Activated CD4-positive, alpha-beta T cell treated with anti-CD3 and anti-CD28 coated beads for 24 hours (primary cell): ENCODE measurements at regions not wholly inside any gene's neighbourhood (a gene's known extent, or its start where the extent isn't known, plus 50 kb on each side); places are given as distances from the start of the nearest gene placed in this dataset.

Experiments used
- DNase-seq, 2 donors: peaks; one replicate each; pipeline ENCODE4 v3.0.0-alpha.2; 2020; ENCODE audit warnings: low read depth in 2 of 2

DNA sequence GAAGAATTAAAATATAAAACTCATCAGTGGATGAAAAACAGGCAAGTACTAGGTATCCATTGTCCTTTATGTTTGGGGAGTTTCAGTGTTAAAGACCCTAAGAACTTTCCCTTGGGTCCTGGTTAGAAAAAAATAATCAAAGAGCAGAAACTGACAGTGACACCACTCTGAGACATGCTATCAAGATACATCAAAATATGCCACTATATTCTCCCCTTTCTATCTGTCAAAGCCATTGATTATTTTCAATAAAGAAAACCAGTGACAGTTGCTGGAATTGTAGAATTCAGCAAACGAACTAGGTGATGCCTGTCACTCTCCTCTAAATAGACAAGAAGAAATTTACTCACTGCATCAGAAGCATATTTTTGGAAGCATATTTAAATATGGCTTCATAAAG lies 496.7 kb upstream of the CFAP20DC start:
- no peak for DNase-seq

DNA sequence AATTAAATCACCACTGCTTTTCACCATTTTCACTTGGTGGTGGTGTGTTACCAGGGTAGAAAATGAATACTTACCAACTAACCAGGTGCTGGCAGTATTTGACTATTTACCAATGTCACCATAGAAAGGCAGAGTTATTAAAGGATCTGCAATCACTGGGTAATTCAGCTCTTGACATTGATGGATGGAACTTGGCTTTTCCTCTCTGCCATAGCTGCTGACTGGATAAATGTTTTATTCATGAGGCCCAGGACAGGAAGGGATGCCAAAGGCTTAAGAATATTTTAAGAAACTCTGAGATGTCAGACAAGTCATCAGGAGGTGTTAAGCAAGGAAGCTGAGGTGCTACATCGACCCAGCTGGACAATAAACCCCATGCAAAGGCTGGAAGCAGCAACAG lies 495.5 kb upstream of the CFAP20DC start:
- no peak for DNase-seq

DNA sequence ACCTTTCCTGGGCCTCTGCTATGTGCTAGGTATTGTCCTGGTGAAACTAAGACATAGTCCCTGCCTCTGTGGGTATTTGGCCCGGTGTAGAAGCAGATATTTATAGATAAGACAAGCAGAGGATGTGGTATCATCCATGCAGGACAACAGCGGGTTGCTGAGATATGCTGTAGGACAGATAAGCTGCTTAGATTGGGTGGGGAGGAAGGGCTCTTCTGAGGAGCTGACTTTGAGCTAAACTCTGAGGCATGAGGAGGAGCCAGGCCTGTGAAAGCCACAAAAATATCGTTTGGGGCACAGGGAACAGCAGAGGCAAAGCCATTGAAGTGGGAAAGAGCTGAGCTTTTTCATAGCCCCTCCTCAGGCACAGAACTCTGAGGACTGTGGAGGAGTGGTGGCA lies 492.5 kb upstream of the CFAP20DC start:
- DNase-seq, result no peak

DNA sequence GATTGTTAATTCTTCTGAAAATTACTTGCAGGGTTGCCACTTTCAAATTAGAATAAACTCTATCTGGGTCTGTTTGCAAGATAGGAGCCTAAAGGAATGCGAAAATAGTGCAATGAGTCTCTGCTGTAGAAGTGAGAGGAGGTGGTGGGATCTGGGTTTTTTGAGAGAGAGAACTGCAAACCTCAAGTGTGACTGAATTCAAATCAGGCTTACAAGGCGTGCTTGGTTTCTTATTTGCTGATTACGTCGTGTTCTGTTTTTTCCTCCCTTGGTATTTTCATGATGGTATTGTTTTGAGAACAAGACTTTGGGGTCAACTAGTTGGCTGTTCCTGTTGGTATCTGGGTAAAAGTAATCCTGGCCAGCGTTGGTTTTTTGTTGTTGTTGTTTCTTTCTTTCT lies 490.9 kb upstream of the CFAP20DC start:
- DNase-seq, result no peak

DNA sequence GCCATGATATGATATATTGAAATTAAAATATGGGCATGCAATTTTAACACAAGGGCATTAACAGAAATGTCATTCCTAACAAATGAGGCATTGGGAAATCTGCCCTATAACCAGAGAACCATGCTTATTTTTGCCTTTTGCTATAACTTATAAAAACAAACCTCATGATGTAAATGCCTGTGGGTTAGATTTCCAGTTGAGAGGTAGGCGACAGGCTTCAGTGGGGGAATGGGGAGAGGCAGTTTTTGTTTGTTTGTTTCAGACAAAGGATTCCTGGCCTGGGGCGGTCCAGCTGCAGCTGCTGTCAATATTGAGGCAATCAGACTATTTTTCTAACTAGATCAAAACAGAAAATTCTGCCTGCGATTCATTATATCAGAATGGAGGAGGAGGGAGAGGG lies 490.4 kb upstream of the CFAP20DC start:
- no peak for DNase-seq

DNA sequence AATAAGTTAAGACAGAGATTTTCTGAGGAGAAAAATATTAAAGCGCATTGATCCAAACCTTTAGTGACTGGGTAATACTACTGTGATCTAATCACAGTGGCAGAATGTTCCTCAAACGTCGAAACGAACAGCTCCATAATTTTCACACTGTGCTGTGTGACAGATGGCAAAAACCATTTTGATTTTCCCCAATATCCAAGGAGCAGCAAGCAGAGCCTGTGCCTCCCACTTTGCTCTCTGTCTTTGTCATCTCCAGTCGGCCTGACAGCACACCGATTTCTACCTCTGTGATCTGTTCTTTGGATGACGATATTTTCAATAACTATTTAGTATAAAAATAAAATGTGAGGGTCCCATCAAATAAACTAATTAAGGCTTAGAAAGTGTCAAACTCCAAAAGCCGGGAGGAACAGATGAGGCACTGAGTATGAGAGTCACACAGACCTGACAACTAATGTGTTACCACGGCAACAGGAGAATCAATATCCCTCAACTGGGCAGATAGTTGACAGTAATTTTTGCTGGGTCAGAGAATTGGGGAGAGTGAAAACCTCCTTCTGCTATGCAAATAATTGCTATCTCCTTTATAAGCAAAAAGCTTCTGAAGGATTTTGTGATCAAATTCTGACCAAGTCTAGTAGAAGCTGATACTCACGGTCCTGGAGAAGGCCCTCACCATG lies 489.1 kb upstream of the CFAP20DC start:
- no peak for DNase-seq

DNA sequence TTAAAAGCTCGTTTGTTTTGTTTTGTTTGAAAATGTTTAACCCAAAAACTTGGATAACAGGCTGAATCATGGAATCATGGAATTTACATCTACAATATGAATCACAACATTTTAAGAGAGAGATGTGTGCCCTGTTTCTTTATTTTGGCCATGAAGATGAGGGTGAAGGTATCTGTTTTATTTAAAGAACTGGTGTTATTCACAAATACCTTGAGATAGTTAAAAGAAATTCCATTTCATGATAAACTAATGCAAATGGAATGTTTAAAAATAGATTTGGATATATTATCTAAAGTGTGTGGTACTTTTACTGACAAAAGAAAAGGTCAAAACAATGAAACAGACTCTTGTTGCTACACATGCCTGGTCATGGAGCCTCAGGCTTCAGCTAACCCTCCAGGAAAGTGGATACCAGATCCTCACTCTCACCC lies 486.0 kb upstream of the CFAP20DC start:
- DNase-seq, result no peak

DNA sequence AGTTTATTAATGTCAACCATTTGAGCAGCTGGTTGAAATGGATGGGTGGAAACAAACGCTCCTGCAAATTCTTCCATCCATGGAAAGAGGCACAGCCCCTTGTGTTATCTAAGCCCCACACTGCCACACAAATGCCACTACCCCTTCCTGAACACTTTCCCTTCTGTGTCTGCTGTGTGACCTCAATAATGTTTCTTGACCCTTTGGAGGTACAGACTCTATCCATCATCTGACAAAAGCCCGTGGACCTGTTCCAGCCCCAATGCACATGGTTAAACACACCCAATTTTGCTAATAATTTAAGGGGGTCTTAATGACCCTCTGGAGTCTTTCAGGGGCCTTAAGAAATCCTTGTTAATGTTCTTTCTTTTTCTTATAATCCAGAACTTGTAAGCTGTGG lies 482.2 kb upstream of the CFAP20DC start:
- no peak for DNase-seq

DNA sequence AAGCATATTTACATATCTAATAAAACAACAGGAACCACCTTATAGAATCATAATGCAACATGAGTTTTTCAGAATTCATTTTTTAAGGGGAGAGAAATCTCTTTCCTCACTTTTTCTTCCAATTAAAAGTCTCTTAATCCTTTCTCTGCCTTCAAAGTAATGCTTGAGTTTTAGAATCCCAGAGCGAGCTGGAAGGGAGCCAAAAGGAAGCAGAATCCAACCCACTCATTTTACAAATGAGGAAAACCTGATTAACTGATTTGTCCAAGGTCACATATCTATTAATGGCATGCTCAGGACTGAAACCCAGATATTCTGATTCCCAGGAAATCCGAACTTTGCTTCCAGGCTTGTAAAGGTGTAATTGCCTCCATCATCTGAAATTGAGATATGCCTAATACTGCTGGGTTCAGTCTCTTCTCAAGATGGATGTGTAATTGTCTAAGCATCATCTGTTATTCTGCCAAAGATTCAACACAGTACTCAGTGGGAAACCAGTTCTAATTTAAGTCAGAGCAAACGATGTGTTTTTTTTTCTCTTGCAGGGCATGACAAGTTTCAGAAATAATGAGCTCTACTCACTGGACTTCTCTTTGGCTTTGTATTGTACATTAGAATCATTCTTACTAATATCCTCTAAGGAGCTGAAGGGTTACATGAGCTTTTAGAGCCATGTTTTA lies 481.4 kb upstream of the CFAP20DC start:
- no peak for DNase-seq

DNA sequence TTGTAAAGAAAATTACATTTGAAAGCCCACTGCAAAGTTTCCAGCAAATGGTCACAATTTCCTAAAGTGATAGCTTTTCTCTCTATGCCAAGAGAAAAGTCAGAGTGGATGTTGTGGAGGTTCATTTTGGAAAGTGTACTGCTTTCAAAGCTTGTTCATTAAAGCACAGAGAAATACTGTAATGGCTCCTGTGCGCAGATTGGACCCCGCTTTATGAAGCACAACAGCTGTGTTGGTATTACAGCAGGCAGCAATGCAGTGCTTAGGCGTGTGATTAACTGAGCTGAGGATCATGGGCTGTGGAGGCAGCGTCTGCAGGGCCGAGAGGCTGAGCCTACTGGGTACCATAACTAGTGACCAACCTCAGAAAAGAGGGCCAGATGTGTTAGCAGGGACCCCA lies 478.4 kb upstream of the CFAP20DC start:
- no peak for DNase-seq

DNA sequence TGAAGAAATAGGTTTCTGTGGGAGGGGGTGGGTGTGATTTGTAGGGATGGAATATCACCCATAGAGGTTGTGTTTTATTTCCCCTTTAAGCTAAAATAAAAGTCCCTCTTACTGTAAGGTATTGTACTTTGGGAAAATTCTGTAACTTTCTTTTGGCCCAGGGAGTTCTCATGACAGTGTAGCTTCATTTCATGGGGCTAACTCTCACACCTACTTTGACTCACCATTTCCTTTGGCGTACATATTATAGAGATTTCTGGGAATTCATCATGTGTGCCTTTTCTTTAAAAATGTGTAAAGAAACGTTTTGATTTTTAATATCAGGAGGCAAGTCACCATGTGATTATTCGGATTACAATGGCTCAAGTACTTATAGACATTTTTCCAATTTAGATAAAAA lies 477.7 kb upstream of the CFAP20DC start:
- DNase-seq, result no peak

DNA sequence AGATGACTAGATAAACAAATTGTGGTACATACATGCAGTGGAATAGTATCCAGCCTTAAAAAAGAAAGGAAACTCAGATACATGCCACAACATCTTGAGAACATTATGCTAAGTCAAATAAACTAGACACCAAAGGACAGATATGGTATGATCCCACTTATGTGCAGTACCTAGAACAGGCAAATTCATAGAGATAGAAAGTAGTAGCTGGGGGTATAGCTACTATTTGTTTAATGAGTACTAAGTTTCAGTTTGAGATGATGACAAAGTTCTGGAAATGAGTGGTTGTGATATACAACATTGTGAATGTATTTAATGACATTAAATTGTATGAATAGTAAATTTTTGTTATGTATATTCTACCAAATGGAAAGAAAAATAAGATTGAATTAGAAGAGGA lies 477.2 kb upstream of the CFAP20DC start:
- DNase-seq, result no peak

DNA sequence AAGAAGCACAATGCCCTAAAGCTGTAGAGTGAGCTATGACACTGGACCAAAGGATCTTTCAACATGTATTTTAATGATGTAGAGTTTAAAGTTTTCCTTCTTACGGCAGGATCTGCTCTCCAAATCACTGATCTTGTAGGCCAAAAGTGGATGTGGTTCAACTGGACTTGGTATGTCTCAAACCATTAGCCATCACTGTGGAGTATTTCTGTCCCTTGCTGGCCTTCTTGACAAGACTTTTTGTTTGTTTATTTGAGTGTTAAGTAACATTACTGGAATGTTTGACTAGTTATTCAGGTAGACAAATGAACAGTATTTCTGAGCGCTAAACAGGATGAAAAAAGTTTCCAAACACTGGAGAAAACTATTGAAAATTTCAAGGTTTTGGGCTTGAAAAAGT lies 472.7 kb upstream of the CFAP20DC start:
- DNase-seq, result no peak

DNA sequence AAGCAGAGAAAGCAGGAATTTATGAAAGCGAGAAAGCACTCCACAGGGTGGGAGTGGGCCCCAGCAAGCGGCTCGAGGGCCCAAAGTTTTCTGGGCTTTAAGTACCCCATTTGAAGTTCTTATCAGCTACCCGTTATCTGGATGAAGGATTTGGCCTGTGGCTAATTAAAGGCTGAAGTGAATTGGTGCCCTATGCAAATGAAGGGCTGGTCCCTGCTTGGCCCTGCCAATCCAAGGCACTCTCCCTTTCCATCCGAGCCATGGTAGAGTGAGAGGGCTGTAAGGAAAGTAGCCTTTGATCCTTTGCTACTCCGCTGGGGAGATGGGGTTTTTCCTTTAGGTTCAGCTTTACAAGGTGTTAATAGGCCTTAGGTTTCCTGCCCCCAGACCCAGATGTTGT lies 469.3 kb upstream of the CFAP20DC start:
- DNase-seq, result no peak

DNA sequence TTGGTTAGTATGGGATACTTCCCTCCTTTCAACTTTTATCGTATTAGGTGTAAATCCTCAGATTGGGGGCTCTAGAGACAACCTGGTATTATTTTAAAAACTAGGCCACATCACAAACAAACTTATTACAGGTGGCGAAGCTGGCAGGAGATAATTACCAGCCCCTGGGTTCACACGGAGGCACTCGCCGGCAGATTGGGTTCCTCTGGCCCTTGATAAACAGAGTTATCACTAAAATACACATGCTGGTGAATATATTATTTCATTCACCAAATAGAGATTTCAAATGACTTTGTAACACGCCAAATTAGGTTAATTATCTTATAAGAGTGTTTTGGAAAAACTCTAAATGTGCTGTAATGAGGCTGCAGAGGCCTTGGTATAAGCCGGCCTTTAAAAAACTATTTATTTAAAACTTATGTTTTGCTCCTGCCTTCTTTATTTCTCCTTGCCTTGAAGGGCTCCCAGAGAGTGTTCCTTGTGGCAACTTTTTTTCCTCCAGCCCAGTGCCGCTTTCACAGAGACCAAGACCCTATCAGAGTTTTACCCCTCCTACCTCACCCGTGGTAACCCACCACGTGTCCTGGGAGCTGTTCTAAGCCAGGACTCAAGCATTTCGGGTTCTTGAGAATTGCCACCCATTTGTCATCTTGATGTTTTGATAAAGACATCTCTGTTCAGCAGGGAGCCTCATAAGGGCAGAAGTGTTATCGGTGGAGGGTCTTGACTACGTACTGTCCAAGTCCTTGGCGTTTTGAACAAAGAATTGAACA lies 468.6 kb upstream of the CFAP20DC start:
- no peak for DNase-seq

DNA sequence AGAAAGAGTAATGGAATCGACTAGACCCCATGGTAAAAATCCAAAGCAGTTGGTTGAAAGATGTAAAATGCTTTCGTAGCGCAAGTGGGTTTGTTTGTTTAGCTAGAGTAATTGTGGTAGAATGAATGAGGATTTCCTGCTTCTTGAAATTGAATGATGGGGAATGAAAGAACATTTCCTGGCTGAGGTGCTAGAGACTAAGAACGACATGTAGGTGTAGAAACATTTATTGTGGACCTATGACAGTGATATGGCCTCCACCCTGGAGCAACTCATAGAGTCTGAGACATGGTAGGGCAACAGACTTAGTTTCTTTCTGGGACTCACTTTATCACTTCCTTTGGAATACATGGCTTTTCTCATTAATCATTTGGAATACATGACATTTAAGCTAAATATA lies 467.6 kb upstream of the CFAP20DC start:
- DNase-seq, result no peak

DNA sequence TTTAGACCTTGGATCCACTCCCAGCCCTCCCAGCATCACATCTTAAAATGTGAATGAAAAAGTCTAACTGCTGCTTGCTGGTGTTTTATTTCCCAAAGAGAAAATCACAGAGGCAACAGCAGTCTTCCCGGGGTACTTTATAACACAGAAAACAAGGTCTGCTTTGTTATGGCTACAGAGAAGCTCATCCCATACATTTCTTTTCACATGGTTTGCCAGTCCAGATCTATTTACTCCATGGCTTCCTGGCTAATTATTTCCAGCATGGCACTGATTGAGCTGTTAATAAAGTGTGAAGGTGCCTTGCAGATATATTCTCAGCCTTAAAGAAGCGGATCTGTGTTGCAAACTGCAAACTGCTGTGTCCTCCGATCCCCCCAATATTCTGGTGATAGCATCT lies 466.1 kb upstream of the CFAP20DC start:
- no peak for DNase-seq

DNA sequence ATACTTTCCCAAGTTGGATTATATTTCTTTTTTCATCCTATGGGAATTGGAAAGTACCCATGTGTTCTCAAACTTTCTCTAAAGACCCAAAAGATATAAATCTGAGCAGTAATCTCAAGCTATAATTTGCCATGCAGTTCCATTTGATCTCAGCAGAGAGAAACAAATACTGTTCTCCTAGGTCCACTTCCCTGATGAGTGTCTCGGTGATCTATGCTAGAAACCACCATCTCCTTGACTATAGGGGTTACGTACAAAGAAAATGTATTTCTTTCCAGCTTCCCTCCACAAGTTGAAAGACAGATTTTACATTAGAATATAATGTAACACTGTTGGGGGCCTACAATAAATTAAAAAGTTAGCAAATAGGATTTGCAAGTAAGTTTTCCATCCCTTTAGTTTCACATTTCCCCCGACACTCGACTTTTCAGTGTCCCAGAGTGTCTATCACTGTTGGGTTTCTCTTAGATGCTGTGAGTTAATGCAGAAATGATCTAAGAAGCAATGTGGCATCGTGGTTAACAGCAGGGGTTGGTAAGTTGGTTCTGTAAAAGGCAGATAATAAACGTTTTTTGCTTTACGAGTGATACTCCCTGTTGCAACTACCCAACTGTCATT lies 465.1 kb upstream of the CFAP20DC start:
- DNase-seq, result no peak

DNA sequence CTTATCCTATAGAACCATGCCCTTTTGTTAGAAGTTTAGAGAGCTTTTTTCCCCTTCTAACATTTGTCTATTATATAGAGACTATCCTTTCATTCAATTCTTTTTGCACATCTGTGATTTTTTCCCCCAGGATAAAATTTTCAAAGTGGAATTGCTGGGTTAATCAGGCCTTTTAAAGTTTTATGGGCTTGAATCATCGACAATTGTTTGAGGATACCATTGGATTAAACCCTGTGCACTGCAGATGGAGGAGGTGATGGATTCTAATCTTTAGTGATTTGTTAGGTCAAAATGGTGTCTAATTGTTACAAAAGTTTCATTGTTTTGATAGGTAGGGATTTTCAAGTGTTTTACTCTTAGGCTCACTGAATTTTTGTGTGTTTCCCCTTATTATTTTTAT lies 463.7 kb upstream of the CFAP20DC start:
- no peak for DNase-seq

DNA sequence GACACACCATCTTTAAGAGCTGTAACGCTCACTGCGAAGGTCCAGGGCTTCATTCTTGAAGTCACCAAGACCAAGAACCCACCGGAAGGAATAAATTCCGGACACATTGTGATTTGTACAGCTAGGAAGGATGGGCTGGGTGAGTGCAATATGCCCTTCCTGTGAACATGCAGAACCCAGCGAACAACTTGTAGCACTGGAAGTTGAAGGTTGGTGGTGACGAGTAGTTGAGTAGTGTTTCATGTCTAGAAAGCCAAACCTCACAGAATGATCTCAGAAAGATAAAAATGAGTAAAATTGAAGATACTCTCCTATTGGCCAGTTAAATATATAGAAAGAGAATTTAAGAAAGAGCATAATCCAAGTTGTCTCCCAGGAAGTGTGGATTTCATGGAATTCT lies 462.2 kb upstream of the CFAP20DC start:
- DNase-seq, result no peak

DNA sequence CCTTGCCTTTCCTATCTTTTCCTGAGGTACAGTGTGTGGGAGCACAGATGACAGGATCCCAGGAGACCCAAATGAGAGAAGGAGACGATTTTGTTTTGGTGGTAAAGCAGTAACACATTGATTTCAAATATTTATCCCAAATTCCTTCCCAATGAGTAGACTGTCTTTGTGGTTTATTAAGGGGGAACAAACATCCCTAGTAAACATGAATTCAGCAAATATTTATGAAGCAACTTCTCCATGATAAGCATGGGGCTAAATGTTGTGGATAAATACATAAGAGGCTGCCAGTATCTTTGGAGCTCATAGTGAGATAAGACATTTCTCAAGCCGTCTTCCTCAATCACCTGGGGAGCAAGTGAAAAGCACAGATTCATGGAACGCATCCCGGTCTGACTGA lies 460.8 kb upstream of the CFAP20DC start:
- DNase-seq, result no peak

DNA sequence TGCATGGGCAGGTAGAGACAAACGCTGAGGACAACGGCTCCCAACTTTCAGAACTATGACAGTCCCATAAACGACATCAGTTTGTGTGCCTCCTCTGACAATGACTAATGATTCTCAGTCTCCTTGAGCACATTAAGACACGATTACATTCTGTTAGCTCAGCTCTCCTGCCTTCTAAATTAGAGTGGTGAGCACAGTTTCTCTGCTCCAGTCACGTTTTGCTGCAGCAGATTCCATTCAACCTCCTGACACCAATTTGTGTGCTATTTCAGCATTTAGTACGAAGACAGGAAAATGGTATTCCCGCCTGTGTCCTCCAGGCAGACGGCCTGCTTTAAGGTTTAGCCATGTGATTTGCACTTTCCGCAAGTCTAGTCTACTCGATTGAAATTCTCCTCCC lies 458.4 kb upstream of the CFAP20DC start:
- DNase-seq, result no peak

DNA sequence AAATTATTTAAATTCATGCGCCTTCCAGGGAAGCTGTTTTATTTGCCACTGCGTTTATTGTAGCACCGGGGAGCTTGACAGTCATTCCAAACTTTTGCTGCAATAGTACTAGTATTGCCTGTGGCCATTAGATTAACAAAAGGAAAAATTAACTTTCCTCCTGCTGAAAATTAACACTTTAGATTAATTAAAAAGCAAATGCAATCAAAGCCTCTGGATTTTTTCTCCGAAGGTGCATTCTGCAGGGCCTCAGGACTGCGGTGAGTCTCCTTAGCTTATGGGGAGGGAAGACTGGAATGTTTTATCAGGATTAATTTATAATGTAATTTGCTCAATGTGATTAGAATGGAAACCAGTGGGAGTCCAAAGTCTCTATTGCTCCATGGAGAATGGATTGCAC lies 456.4 kb upstream of the CFAP20DC start:
- no peak for DNase-seq
